Keratinocyte (primary cell): ENCODE measurements at regions not wholly inside any gene's neighbourhood (a gene's known extent, or its start where the extent isn't known, plus 50 kb on each side); places are given as distances from the start of the nearest gene placed in this dataset.

Source experiments
- DNase-seq: peaks from one replicate; pipeline ENCODE4 v3.0.0-alpha.2; 2011; ENCODE audit warnings: low read depth, missing footprints, low spot score
- FAIRE-seq: peaks from 2 replicates; lab custom pipeline; 2011; peaks lifted over from hg19 to GRCh38; lab: Jason Lieb, UNC
- H2AFZ ChIP-seq: 2 replicates; pipeline ENCODE4 v1.6.0; 2012; ENCODE audit warnings: low read length, control low read depth, inconsistent platforms; ENCODE audit not compliant: control insufficient read depth
- H3K27ac ChIP-seq: 2 replicates; pipeline ENCODE4 v1.5.1; 2011; ENCODE audit warnings: low read length; ENCODE audit not compliant: control insufficient read depth, insufficient read depth
- H3K27me3 ChIP-seq: 3 replicates; pipeline ENCODE4 v1.6.0; 2011; ENCODE audit warnings: low read length; ENCODE audit not compliant: control insufficient read depth, insufficient read depth; ENCODE audit errors: extremely low read depth
- H3K36me3 ChIP-seq, 2 experiments: 2 replicates in 1 of 2; 3 replicates in 1 of 2; pipeline ENCODE4 v1.5.1; 2011; ENCODE audit warnings: low read length in 2 of 2, mild to moderate bottlenecking in 1 of 2; ENCODE audit not compliant: control insufficient read depth in 2 of 2, insufficient read depth in 2 of 2; ENCODE audit errors: extremely low read depth in 1 of 2
- H3K4me1 ChIP-seq: 3 replicates; pipeline ENCODE4 v1.5.1; 2011; ENCODE audit warnings: low read length; ENCODE audit not compliant: control insufficient read depth, insufficient read depth; ENCODE audit errors: extremely low read depth
- H3K4me2 ChIP-seq: 3 replicates; pipeline ENCODE4 v1.6.0; 2011; ENCODE audit warnings: low read depth, low read length; ENCODE audit not compliant: control insufficient read depth, insufficient read depth; ENCODE audit errors: extremely low read depth
- H3K4me3 ChIP-seq, 3 experiments: fragments of 200-600 bp in 1 of 3; sonication (generic) in 1 of 3; 2 replicates in 2 of 3; 3 replicates in 1 of 3; pipeline ENCODE4 v1.5.1; 2011 to 2016; ENCODE audit warnings: low read length in 3 of 3, mild to moderate bottlenecking in 3 of 3, control low read depth in 2 of 3, inconsistent platforms in 1 of 3, low read depth in 1 of 3, mixed read lengths in 1 of 3, mixed run types in 1 of 3, moderate library complexity in 1 of 3; ENCODE audit not compliant: control insufficient read depth in 2 of 3, insufficient read depth in 2 of 3; ENCODE audit errors: extremely low read depth in 1 of 3
- H3K79me2 ChIP-seq: 2 replicates; pipeline ENCODE4 v1.6.0; 2012; ENCODE audit warnings: low read length; ENCODE audit not compliant: control insufficient read depth, insufficient read depth
- H3K9ac ChIP-seq: 3 replicates; pipeline ENCODE4 v1.6.0; 2011; ENCODE audit warnings: low read length; ENCODE audit not compliant: control insufficient read depth, insufficient read depth; ENCODE audit errors: extremely low read depth
- H3K9me1 ChIP-seq: 3 replicates; pipeline ENCODE4 v1.6.0; 2011; ENCODE audit warnings: low read length; ENCODE audit not compliant: control insufficient read depth, insufficient read depth; ENCODE audit errors: extremely low read depth
- H3K9me3 ChIP-seq: 2 replicates; pipeline ENCODE4 v1.5.1; 2012; ENCODE audit warnings: low read depth, low read length; ENCODE audit not compliant: control insufficient read depth
- H4K20me1 ChIP-seq: 3 replicates; pipeline ENCODE4 v1.6.0; 2011; ENCODE audit warnings: low read length; ENCODE audit not compliant: control insufficient read depth, insufficient read depth; ENCODE audit errors: extremely low read depth
- EZH2 ChIP-seq: IDR thresholded peaks from one replicate; pipeline ENCODE4 v1.6.1; 2012; ENCODE audit warnings: inconsistent platforms, mild to moderate bottlenecking, low read length, moderate library complexity
- dilution Hi-C: fragments of 300-500 bp; cut with MboI; formaldehyde crosslinking; loops from one replicate; pipeline ENCODE4 v1.7.0; 2020; ENCODE audit warnings: low sequenced_read_pairs; ENCODE audit not compliant: extremely low pct_ligation_motif_present
- TF ChIP-seq, protein P1 (sequence below), 3 experiments: IDR thresholded peaks in 1 of 3; conservative IDR thresholded peaks in 1 of 3; optimal IDR thresholded peaks in 1 of 3; 2 replicates in 2 of 3; 3 replicates in 1 of 3; pipeline versions ENCODE3 to v1.5.1; 2011; ENCODE audit warnings: low read length in 3 of 3, mild to moderate bottlenecking in 3 of 3, moderate library complexity in 2 of 3, control low read depth in 1 of 3, inconsistent platforms in 1 of 3; ENCODE audit not compliant: insufficient read depth in 2 of 3; ENCODE audit errors: extremely low read depth in 1 of 3

DNA sequence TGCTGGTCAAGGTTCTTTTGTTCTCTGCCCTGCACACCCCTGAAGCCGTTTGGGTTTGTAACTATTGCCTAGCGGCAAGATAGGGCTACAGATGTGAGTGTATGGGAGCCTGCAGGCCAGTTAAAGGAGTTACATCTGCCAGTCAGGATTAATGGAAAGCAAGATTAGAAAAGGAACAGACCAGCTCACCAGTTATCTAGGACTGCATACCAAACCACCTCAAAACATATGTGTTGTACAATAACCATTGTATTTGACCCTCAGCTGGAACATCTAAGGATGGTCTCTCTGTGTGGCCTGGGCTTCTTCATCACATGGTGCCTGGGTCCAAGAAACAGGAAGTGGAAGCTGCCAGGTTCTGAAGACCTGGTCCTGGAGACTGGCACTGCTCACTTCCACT, 52.5 kb upstream of the FBXO28 start:
- H2AFZ ChIP-seq, result no peak overlapping the region
- TF ChIP-seq EZH2, result no peak
- TF ChIP-seq, protein P1, sequence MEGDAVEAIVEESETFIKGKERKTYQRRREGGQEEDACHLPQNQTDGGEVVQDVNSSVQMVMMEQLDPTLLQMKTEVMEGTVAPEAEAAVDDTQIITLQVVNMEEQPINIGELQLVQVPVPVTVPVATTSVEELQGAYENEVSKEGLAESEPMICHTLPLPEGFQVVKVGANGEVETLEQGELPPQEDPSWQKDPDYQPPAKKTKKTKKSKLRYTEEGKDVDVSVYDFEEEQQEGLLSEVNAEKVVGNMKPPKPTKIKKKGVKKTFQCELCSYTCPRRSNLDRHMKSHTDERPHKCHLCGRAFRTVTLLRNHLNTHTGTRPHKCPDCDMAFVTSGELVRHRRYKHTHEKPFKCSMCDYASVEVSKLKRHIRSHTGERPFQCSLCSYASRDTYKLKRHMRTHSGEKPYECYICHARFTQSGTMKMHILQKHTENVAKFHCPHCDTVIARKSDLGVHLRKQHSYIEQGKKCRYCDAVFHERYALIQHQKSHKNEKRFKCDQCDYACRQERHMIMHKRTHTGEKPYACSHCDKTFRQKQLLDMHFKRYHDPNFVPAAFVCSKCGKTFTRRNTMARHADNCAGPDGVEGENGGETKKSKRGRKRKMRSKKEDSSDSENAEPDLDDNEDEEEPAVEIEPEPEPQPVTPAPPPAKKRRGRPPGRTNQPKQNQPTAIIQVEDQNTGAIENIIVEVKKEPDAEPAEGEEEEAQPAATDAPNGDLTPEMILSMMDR (optimal IDR thresholded peaks at IDR 0.05 in 1 of 3, IDR thresholded peaks at IDR 0.05 in 1 of 3, conservative IDR thresholded peaks at IDR 0.05 in 1 of 3; ENCODE audit: extremely low read depth in 1 of 3, insufficient read depth in 2 of 3, low read length in 3 of 3), result no peak
- H4K20me1 ChIP-seq, result no peaks in the 10 kb centered on the region
- dilution Hi-C loops, result no loop called here
- H3K27me3 ChIP-seq, result no peaks in the 10 kb centered on the region
- no peaks in the 10 kb centered on the region for H3K9me1 ChIP-seq
- DNase-seq (no peak), FAIRE-seq (no peak)
- no peaks in the 10 kb centered on the region for H3K79me2 ChIP-seq
- no peak overlapping the region for H3K9ac ChIP-seq
- no peaks in the 10 kb centered on the region for H3K9me3 ChIP-seq
- H3K4me1 ChIP-seq, result peaks cover 18% of the 10 kb centered on the region
- no peak overlapping the region for H3K4me2 ChIP-seq
- H3K27ac ChIP-seq, result no peak overlapping the region
- no peaks in the 10 kb centered on the region for H3K36me3 ChIP-seq
- no peak overlapping the region for H3K4me3 ChIP-seq

DNA sequence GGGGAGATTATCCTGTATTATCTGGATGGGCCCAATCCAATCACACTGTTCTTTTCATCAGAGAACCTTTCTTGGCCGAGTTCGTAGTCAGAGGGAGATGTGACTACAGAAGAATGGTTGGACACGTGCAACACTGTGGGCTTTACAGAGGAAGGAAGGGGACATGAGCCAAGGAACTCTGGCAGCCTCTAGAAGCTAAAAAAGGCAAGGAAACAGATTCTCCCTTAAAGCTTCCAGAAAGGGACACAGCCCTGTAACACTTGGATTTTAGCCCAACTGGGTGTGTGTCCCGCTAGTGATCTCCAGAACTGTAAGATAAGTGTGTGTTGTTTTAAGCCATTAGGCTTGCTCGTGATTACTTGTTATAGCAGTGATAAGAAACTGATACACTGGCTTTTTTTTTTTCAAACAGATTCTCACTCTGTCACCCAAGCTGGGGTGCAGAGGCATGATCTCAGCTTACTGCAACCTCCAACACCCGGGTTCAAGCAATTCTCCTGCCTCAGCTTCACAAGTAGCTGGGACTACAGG, 53.9 kb upstream of the FBXO28 start:
- no peaks in the 10 kb centered on the region for H3K79me2 ChIP-seq
- no peaks in the 10 kb centered on the region for H4K20me1 ChIP-seq
- no peaks in the 10 kb centered on the region for H3K9me1 ChIP-seq
- H3K4me1 ChIP-seq, result peaks cover 13% of the 10 kb centered on the region
- H3K27ac ChIP-seq, result no peak overlapping the region
- no peaks in the 10 kb centered on the region for H3K9me3 ChIP-seq
- DNase-seq (no peak), FAIRE-seq (no peak)
- no peak overlapping the region for H2AFZ ChIP-seq
- no peaks in the 10 kb centered on the region for H3K27me3 ChIP-seq
- no peak overlapping the region for H3K4me3 ChIP-seq
- H3K4me2 ChIP-seq, result no peak overlapping the region
- no peak overlapping the region for H3K9ac ChIP-seq
- dilution Hi-C loops, result no loop called here
- no peaks in the 10 kb centered on the region for H3K36me3 ChIP-seq
- TF ChIP-seq, protein P1 (optimal IDR thresholded peaks at IDR 0.05 in 1 of 3, IDR thresholded peaks at IDR 0.05 in 1 of 3, conservative IDR thresholded peaks at IDR 0.05 in 1 of 3; ENCODE audit: extremely low read depth in 1 of 3, insufficient read depth in 2 of 3, low read length in 3 of 3), result no peak
- TF ChIP-seq EZH2, result no peak
